ENCODE measurements at regions not wholly inside any gene's neighbourhood (a gene's known extent, or its start where the extent isn't known, plus 50 kb on each side); places are given as distances from the start of the nearest gene placed in this dataset.

DNA sequence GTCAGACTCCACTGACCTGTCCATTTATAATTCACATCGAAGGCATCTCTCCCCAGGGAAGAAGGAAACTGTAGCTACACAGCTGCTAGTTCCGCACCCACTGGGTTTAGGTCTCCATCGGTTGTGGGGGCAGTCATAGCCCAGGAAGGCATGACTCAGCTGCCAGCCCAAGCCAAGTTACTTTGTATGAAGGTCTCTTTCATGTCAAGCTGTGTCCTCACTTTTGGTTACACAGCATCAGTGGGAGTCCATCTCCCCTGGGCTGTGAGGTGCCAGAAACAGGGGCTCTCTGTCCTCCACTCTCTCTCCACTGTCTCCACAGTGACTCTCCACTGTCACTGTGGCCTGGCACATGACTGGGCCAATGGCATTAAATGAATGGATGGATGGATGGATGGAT is 585.2 kb downstream of the BRD1 start:
- H3K27me3 ChIP-seq (ENCODE audit: insufficient read depth in 3 of 3, low read length in 2 of 3): peaks cover 0 to 4% (median 2%) of the 10 kb centered on the region in 3 donors
- intact Hi-C loops (cut with DNase I): no loop called here
- WGBS, 3 donors: 70 to 80% (median 79%) methylated on average over 3 of the region's 3 CpGs

DNA sequence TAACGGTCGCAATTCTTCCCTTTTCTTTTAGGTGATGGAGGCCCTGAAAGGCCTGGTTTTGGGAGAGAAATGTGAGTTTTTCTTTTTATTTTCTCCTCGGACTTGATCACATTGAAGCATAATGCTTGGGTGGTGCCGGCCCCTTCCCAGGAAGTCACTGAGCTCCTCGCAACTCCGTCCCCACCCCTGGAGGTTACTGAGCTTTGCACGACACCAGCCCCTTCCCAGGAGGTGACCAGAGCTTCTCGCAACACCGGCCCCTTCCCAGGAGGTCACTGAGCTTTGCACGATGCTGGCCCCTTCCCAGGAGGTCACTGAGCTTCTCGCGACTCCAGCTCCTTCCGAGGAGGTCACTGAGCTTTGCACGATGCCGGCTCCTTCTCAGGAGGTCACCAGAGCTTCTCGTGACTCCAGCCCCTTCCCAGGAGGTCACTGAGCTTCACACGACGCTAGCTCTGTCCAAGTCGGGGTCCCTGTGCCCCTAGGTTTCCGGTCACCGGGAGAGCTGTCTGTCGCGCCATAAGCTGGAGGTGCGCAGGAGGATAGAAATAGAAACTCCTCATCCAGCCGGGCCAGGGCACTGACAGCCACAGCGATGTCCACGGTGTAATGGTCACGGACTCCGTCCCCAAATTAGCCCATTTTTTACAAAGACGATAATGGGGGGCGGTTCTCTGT is 586.4 kb downstream of the BRD1 start:
- no peaks in the 10 kb centered on the region for H3K9me3 ChIP-seq
- no peak overlapping the region for H3K27ac ChIP-seq
- intact Hi-C loops (cut with DNase I): no loop called here
- ATAC-seq: no peak
- DNase-seq: no peak
- no peaks in the 10 kb centered on the region for H3K4me1 ChIP-seq
- TF ChIP-seq, protein P1, sequence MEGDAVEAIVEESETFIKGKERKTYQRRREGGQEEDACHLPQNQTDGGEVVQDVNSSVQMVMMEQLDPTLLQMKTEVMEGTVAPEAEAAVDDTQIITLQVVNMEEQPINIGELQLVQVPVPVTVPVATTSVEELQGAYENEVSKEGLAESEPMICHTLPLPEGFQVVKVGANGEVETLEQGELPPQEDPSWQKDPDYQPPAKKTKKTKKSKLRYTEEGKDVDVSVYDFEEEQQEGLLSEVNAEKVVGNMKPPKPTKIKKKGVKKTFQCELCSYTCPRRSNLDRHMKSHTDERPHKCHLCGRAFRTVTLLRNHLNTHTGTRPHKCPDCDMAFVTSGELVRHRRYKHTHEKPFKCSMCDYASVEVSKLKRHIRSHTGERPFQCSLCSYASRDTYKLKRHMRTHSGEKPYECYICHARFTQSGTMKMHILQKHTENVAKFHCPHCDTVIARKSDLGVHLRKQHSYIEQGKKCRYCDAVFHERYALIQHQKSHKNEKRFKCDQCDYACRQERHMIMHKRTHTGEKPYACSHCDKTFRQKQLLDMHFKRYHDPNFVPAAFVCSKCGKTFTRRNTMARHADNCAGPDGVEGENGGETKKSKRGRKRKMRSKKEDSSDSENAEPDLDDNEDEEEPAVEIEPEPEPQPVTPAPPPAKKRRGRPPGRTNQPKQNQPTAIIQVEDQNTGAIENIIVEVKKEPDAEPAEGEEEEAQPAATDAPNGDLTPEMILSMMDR (IDR thresholded peaks at IDR 0.05): no peak
- no peak overlapping the region for H3K4me3 ChIP-seq
- WGBS, 3 donors: 75 to 79% (median 77%) methylated on average over 31 of the region's 31 CpGs
- H3K36me3 ChIP-seq (ENCODE audit: insufficient read depth in 1 of 2, low read depth in 1 of 2): no peaks in the 10 kb centered on the region
- H3K27me3 ChIP-seq (ENCODE audit: insufficient read depth in 3 of 3, low read length in 2 of 3): peaks cover 0 to 4% (median 2%) of the 10 kb centered on the region in 3 donors

More for the DNA sequence above, 585.2 kb downstream of the BRD1 start:
- DNase-seq (no peak), ATAC-seq (no peak)
- TF ChIP-seq, protein P1 (IDR thresholded peaks at IDR 0.05): no peak
- H3K4me1 ChIP-seq: no peaks in the 10 kb centered on the region
- no peak overlapping the region for H3K4me3 ChIP-seq
- no peaks in the 10 kb centered on the region for H3K36me3 ChIP-seq (ENCODE audit: insufficient read depth in 1 of 2, low read depth in 1 of 2)
- no peaks in the 10 kb centered on the region for H3K9me3 ChIP-seq
- no peak overlapping the region for H3K27ac ChIP-seq

DNA sequence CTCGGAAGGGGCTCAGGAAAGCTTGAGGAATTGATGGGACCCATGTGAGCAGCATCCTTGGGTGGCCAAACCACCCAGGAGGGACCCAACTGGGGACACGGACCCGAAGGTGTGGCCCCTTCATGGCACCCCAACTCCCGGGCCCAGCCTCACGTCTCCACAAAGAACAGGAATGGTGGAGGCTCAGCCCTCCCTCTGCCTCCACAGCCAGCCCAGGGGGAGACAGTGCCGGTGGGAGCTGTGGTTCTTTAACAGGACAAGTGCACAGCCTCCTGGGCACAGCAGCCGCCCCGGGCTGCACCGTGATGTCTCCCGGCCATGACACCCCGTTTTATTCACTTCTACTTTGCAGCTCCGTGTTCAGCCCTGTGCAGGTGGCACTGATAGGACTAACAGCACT is 587.2 kb downstream of the BRD1 start:
- intact Hi-C loops (cut with DNase I): no loop called here
- H3K27ac ChIP-seq: no peak overlapping the region
- 72 to 79% (median 78%) methylated on average over 11 to 12 of the region's 12 CpGs for WGBS, 3 donors
- TF ChIP-seq, protein P1 (IDR thresholded peaks at IDR 0.05): no peak
- no peaks in the 10 kb centered on the region for H3K9me3 ChIP-seq
- H3K4me1 ChIP-seq: no peaks in the 10 kb centered on the region
- ATAC-seq (no peak), DNase-seq (no peak)
- peaks cover 0 to 4% (median 2%) of the 10 kb centered on the region in 3 donors for H3K27me3 ChIP-seq (ENCODE audit: insufficient read depth in 3 of 3, low read length in 2 of 3)
- no peaks in the 10 kb centered on the region for H3K36me3 ChIP-seq (ENCODE audit: insufficient read depth in 1 of 2, low read depth in 1 of 2)
- no peak overlapping the region for H3K4me3 ChIP-seq

DNA sequence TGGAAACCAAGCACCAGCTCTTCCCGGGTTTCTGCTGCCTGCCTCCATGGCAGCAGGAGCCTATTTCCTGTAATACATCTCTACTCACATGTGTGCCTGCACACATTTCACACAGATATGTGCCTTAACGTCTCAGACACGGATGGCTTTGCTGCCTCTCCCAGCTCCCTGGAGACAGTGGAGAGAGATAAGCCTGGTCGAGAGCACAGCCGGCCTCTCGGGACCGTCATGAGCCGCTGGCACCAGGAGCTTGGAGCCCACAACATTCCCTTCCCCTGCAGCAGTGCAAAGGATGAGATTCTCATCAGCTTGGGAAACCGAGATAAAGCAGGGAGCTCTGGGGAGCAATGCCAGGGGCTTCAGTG is 587.7 kb downstream of the BRD1 start:
- Histone ChIP-seq H3K27me3 (ENCODE audit: insufficient read depth in 3 of 3, low read length in 2 of 3) (peaks cover 0 to 4% (median 2%) of the 10 kb centered on the region in 3 donors), H3K4me1 (no peaks in the 10 kb centered on the region), H3K27ac (no peak overlapping the region), H3K36me3 (ENCODE audit: insufficient read depth in 1 of 2, low read depth in 1 of 2) (no peaks in the 10 kb centered on the region), H3K9me3 (no peaks in the 10 kb centered on the region), H3K4me3 (no peak overlapping the region)
- WGBS, 3 donors: 64 to 68% (median 68%) methylated on average over 9 of the region's 9 CpGs
- no peak for ATAC-seq
- intact Hi-C loops (cut with DNase I): no loop called here
- DNase-seq: no peak
- TF ChIP-seq, protein P1 (IDR thresholded peaks at IDR 0.05): no peak

Data from psoas muscle (tissue), 7 donors.